Panc1 (cell line): ENCODE measurements at regions not wholly inside any gene's neighbourhood (a gene's known extent, or its start where the extent isn't known, plus 50 kb on each side); places are given as distances from the start of the nearest gene placed in this dataset.

ENCODE experiments used
- ATAC-seq: fragments of 200-7000 bp; cut with Tn5 transposase; 2 replicates; pipeline ENCODE4 v1.9.1; 2020; ENCODE audit warnings: mild to moderate bottlenecking, moderate library complexity
- BruUV-seq: library from RNA; stranded (reverse); fragments of 400-500 nt; replicated peaks from 2 replicates; lab custom pipeline; 2021; lab: Mats Ljungman, UMichigan
- CTCF ChIA-PET: fragments of 300-600 bp; sonication (Branson Sonifier 250); formaldehyde crosslinking; loops from one replicate; lab custom pipeline; 2022; ENCODE audit warnings: antibody characterized with exemption; lab: Charles Lee
- POLR2A ChIA-PET: fragments of 300-600 bp; sonication (Branson Sonifier 250); formaldehyde crosslinking; loops from one replicate; lab custom pipeline; 2022; ENCODE audit warnings: antibody characterized with exemption; lab: Charles Lee
- DNase-seq: peaks from one replicate; pipeline ENCODE4 v3.0.0-alpha.2; 2010; ENCODE audit warnings: low read depth, low spot score
- H3K27ac ChIP-seq: 2 replicates; pipeline ENCODE4 v1.5.1; 2011; ENCODE audit warnings: mild to moderate bottlenecking, low read length, inconsistent platforms
- H3K27me3 ChIP-seq: fragments of 200-500 bp; sonication (Bioruptor generic); 2 replicates; pipeline ENCODE4 v1.6.0; 2014; ENCODE audit warnings: low read length, inconsistent platforms; ENCODE audit not compliant: control insufficient read depth, insufficient read depth
- H3K36me3 ChIP-seq: fragments of 200-500 bp; sonication (Bioruptor generic); 2 replicates; pipeline ENCODE4 v1.5.1; 2014; ENCODE audit warnings: inconsistent platforms, mild to moderate bottlenecking, low read length, moderate library complexity; ENCODE audit not compliant: control insufficient read depth, insufficient read depth
- H3K4me1 ChIP-seq: 2 replicates; pipeline ENCODE4 v1.5.1; 2011; ENCODE audit warnings: inconsistent platforms, mild to moderate bottlenecking, low read length, moderate library complexity; ENCODE audit not compliant: control insufficient read depth, insufficient read depth
- H3K4me3 ChIP-seq, 2 experiments: 2 replicates each; pipeline ENCODE4 v1.5.1; 2011 to 2012; ENCODE audit warnings: low read depth in 2 of 2, low read length in 2 of 2, mild to moderate bottlenecking in 2 of 2, inconsistent platforms in 1 of 2, moderate library complexity in 1 of 2
- H3K9me3 ChIP-seq: fragments of 200-500 bp; sonication (Bioruptor generic); 2 replicates; pipeline ENCODE4 v1.5.1; 2014; ENCODE audit warnings: low read depth, mild to moderate bottlenecking, inconsistent platforms, low read length, moderate library complexity; ENCODE audit not compliant: control insufficient read depth, insufficient read depth
- CTCF ChIP-seq: fragments of 450-650 bp; IDR thresholded peaks from 2 replicates; pipeline ENCODE4 v1.5.1; 2017; ENCODE audit warnings: mild to moderate bottlenecking
- POLR2AphosphoS5 ChIP-seq: IDR thresholded peaks from 2 replicates; pipeline ENCODE4 v1.6.1; 2012; ENCODE audit warnings: mild to moderate bottlenecking, low read depth, low read length, moderate library complexity
- SIN3A ChIP-seq: IDR thresholded peaks from 2 replicates; pipeline ENCODE4 v1.6.1; 2012; ENCODE audit warnings: low read depth, mild to moderate bottlenecking, low read length, moderate library complexity, borderline replicate concordance; ENCODE audit not compliant: insufficient read depth
- TCF7L2 ChIP-seq: IDR thresholded peaks from 2 replicates; pipeline ENCODE4 v1.6.1; 2011; ENCODE audit warnings: mild to moderate bottlenecking, low read depth, low read length, inconsistent platforms
- in situ Hi-C: cut with HindIII; loops from 2 replicates; pipeline ENCODE4 v1.10.0; 2016; ENCODE audit warnings: low sequenced_read_pairs, low pct_unique_long_range_greater_than_20kb
- intact Hi-C: fragments of 100-400 bp; cut with micrococcal nuclease; formaldehyde crosslinking; loops from one replicate; pipeline ENCODE4 v1.10.0; 2022; ENCODE audit not compliant: unreplicated experiment
- TF ChIP-seq, protein P1 (sequence below), 2 experiments: IDR thresholded peaks; 2 replicates each; pipeline ENCODE4 v1.6.1; 2011 to 2012; ENCODE audit warnings: low read depth in 2 of 2, control low read depth in 1 of 2, low read length in 1 of 2, mild to moderate bottlenecking in 1 of 2, moderate library complexity in 1 of 2; ENCODE audit not compliant: insufficient read depth in 1 of 2

DNA sequence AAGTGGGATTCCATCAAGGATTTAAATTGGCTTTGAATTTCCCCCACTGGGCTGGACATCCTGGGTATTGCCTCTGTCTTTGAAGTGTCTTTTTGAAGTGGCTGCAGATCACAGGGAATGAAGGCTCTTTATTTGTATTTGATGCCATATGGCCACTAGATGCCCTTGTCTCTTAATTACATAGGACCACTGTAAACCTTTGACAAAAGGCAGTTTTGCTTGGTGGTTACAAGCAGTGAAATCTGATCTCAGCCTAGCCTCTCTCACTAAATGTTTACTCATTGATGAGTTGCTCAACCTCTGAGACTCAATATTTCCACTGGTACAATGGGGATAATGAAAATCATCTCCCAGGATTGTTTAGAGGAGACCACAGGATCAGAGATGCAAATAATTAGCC lies 102.2 kb downstream of the INSIG2 start:
- Histone ChIP-seq H3K27me3 (peaks cover 7% of the 10 kb centered on the region), H3K4me1 (no peaks in the 10 kb centered on the region), H3K9me3 (no peaks in the 10 kb centered on the region), H3K4me3 (no peak overlapping the region), H3K36me3 (no peaks in the 10 kb centered on the region), H3K27ac (no peak overlapping the region)
- intact Hi-C loops, result no loop called here
- no peak for TF ChIP-seq POLR2AphosphoS5
- no peak for TF ChIP-seq TCF7L2
- TF ChIP-seq SIN3A, result no peak
- TF ChIP-seq, protein P1, sequence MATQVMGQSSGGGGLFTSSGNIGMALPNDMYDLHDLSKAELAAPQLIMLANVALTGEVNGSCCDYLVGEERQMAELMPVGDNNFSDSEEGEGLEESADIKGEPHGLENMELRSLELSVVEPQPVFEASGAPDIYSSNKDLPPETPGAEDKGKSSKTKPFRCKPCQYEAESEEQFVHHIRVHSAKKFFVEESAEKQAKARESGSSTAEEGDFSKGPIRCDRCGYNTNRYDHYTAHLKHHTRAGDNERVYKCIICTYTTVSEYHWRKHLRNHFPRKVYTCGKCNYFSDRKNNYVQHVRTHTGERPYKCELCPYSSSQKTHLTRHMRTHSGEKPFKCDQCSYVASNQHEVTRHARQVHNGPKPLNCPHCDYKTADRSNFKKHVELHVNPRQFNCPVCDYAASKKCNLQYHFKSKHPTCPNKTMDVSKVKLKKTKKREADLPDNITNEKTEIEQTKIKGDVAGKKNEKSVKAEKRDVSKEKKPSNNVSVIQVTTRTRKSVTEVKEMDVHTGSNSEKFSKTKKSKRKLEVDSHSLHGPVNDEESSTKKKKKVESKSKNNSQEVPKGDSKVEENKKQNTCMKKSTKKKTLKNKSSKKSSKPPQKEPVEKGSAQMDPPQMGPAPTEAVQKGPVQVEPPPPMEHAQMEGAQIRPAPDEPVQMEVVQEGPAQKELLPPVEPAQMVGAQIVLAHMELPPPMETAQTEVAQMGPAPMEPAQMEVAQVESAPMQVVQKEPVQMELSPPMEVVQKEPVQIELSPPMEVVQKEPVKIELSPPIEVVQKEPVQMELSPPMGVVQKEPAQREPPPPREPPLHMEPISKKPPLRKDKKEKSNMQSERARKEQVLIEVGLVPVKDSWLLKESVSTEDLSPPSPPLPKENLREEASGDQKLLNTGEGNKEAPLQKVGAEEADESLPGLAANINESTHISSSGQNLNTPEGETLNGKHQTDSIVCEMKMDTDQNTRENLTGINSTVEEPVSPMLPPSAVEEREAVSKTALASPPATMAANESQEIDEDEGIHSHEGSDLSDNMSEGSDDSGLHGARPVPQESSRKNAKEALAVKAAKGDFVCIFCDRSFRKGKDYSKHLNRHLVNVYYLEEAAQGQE (IDR thresholded peaks at IDR 0.05; ENCODE audit: insufficient read depth in 1 of 2, low read depth in 2 of 2, low read length in 1 of 2), result no peak
- no peak for TF ChIP-seq CTCF
- ChIA-PET POLR2A (no interaction called here), CTCF (no interaction called here)
- DNase-seq (no peak), ATAC-seq (no peak)
- BruUV-seq, result no TSS peak
- in situ Hi-C loops, result no loop called here

DNA sequence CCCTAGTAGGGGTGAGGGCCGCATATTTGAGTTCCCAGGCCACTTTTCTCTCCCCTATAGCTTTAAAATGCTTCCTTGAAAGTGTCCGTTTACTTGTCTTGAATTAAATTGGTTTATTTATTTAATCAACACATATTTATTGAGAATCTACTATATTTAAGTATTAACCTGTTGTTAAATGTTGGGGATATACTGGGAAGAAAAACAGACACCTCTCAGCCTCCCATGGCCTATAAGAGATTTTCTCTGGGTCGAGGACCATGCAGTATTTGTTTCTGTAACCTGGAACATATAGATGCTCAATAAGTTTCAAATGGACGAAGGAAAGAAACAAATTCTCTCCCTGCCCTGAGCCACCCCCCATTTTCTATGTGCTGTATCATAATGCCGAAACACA lies 98.6 kb downstream of the INSIG2 start:
- intact Hi-C loops, result loop anchor here (5.0 kb wide), 1 partner anchor 140 kb away; no protein-coding TSS in a partner anchor

More for the DNA sequence above, 98.6 kb downstream of the INSIG2 start:
- H3K27me3 ChIP-seq, result peaks cover 4% of the 10 kb centered on the region
- ChIA-PET CTCF (no interaction called here), POLR2A (no interaction called here)
- H3K4me1 ChIP-seq, result no peaks in the 10 kb centered on the region; the same call in 1 of the 2 replicates
- DNase-seq (no peak), ATAC-seq (no peak)
- no TSS peak for BruUV-seq
- H3K27ac ChIP-seq, result peak overlapping the region; percentile 82
- TF ChIP-seq, protein P1 (IDR thresholded peaks at IDR 0.05; ENCODE audit: insufficient read depth in 1 of 2, low read depth in 2 of 2, low read length in 1 of 2), result no peak
- TF ChIP-seq TCF7L2 (no peak), POLR2AphosphoS5 (no peak), SIN3A (no peak), CTCF (no peak)
- in situ Hi-C loops, result no loop called here
- no peaks in the 10 kb centered on the region for H3K36me3 ChIP-seq
- H3K4me3 ChIP-seq, result peak overlapping the region; percentile 66 to 77; a peak in 3 of 4 replicates
- no peaks in the 10 kb centered on the region for H3K9me3 ChIP-seq
